H1 (cell line): ENCODE measurements at regions not wholly inside any gene's neighbourhood (a gene's known extent, or its start where the extent isn't known, plus 50 kb on each side); places are given as distances from the start of the nearest gene placed in this dataset.

Experiments used
- CTCF ChIA-PET: fragments of 300-600 bp; sonication (Branson Sonifier 250); formaldehyde crosslinking; loops from one replicate; lab custom pipeline; 2021; ENCODE audit not compliant: partially characterized antibody; lab: Charles Lee
- POLR2A ChIA-PET: fragments of 300-600 bp; sonication (Branson Sonifier 250); formaldehyde crosslinking; loops from one replicate; lab custom pipeline; 2021; ENCODE audit warnings: inconsistent platforms; ENCODE audit not compliant: partially characterized antibody; lab: Charles Lee
- DNase-seq, 2 experiments: peaks; one replicate each; pipeline versions ENCODE4 v3.0.0 to v3.0.0-alpha.2; 2010 to 2022; ENCODE audit warnings: low spot score in 2 of 2, low read depth in 1 of 2, mixed read lengths in 1 of 2
- FAIRE-seq: peaks from 2 replicates; lab custom pipeline; 2011; peaks lifted over from hg19 to GRCh38; lab: Jason Lieb, UNC
- H2AFZ ChIP-seq: 2 replicates; pipeline ENCODE4 v1.8.1; 2012; ENCODE audit warnings: low read length, inconsistent platforms
- H2AK5ac ChIP-seq: 2 replicates; pipeline ENCODE4 v1.6.1; 2013; ENCODE audit warnings: low read depth, low read length
- H2BK120ac ChIP-seq: replicated peaks from 2 replicates; pipeline ENCODE3; 2013; ENCODE audit warnings: low read depth, low read length, inconsistent platforms
- H2BK12ac ChIP-seq: 2 replicates; pipeline ENCODE4 v1.6.1; 2013; ENCODE audit warnings: low read depth, low read length
- H2BK15ac ChIP-seq: 2 replicates; pipeline ENCODE4 v1.6.1; 2013; ENCODE audit warnings: low read length
- H2BK20ac ChIP-seq: 2 replicates; pipeline ENCODE4 v1.6.1; 2013; ENCODE audit warnings: low read length
- H2BK5ac ChIP-seq: 2 replicates; pipeline ENCODE4 v1.6.1; 2013; ENCODE audit warnings: low read depth, low read length
- H3K14ac ChIP-seq: 2 replicates; pipeline ENCODE4 v1.6.1; 2013; ENCODE audit warnings: inconsistent platforms; ENCODE audit not compliant: insufficient read length
- H3K18ac ChIP-seq: 2 replicates; pipeline ENCODE4 v1.6.1; 2013; ENCODE audit warnings: low read length; ENCODE audit errors: extremely low read depth
- H3K23ac ChIP-seq: 2 replicates; pipeline ENCODE4 v1.6.1; 2013; ENCODE audit warnings: inconsistent platforms; ENCODE audit not compliant: insufficient read length
- H3K23me2 ChIP-seq: 2 replicates; pipeline ENCODE4 v1.6.1; 2013; ENCODE audit warnings: low read depth, low read length
- H3K27ac ChIP-seq: 2 replicates; pipeline ENCODE4 v1.6.1; 2011; ENCODE audit warnings: low read depth, low read length, inconsistent platforms
- H3K27me3 ChIP-seq, 4 experiments: replicated peaks in 1 of 4; 1 replicate in 1 of 4; 2 replicates in 3 of 4; pipeline versions ENCODE4 v1.6.1 to v1.8.1; 2011 to 2013; ENCODE audit warnings: low read length in 3 of 4, mild to moderate bottlenecking in 3 of 4, inconsistent platforms in 2 of 4, mixed read lengths in 2 of 4, moderate library complexity in 1 of 4; ENCODE audit not compliant: control insufficient read depth in 3 of 4, insufficient read depth in 3 of 4; ENCODE audit errors: extremely low read depth in 1 of 4
- H3K36me3 ChIP-seq, 4 experiments: 2 replicates each; pipeline versions ENCODE4 v1.6.1 to v1.8.1; 2011 to 2013; ENCODE audit warnings: mild to moderate bottlenecking in 4 of 4, low read length in 3 of 4, moderate library complexity in 2 of 4, control low read depth in 1 of 4, inconsistent platforms in 1 of 4; ENCODE audit not compliant: insufficient read depth in 4 of 4, control insufficient read depth in 2 of 4
- H3K4ac ChIP-seq: replicated peaks from 2 replicates; pipeline ENCODE3; 2013; ENCODE audit warnings: low read length, low read depth, mixed read lengths, inconsistent platforms; ENCODE audit not compliant: insufficient read length
- H3K4me1 ChIP-seq, 4 experiments: replicated peaks in 1 of 4; 1 replicate in 1 of 4; 2 replicates in 3 of 4; pipeline versions ENCODE4 v1.6.1 to v1.8.1; 2011 to 2013; ENCODE audit warnings: low read length in 3 of 4, inconsistent platforms in 2 of 4, mixed read lengths in 1 of 4; ENCODE audit not compliant: insufficient read depth in 4 of 4, control insufficient read depth in 3 of 4
- H3K4me2 ChIP-seq, 2 experiments: 2 replicates each; pipeline versions ENCODE4 v1.6.1 to v1.8.1; 2011 to 2013; ENCODE audit warnings: low read depth in 2 of 2, low read length in 2 of 2, control low read depth in 1 of 2, inconsistent platforms in 1 of 2, mild to moderate bottlenecking in 1 of 2; ENCODE audit not compliant: insufficient read depth in 1 of 2
- H3K4me3 ChIP-seq, 4 experiments: fragments of 200-600, 300-600 bp in 1 of 4; sonication (generic), shearing (Covaris generic), sonication (Bioruptor Twin) in 1 of 4; 2 replicates each; pipeline versions ENCODE4 v1.5.1 to v1.8.1; 2011 to 2016; ENCODE audit warnings: low read length in 4 of 4, low read depth in 3 of 4, control low read depth in 2 of 4, inconsistent platforms in 2 of 4, mild to moderate bottlenecking in 2 of 4, mixed read lengths in 1 of 4, moderate library complexity in 1 of 4; ENCODE audit not compliant: insufficient read depth in 2 of 4; ENCODE audit errors: extremely low read depth in 1 of 4
- H3K56ac ChIP-seq: replicated peaks from 2 replicates; pipeline ENCODE3; 2013; ENCODE audit warnings: low read depth, mild to moderate bottlenecking, mixed read lengths, low read length, inconsistent platforms; ENCODE audit not compliant: insufficient read length
- H3K79me1 ChIP-seq: 2 replicates; pipeline ENCODE4 v1.6.1; 2013; ENCODE audit warnings: low read depth, low read length, control low read depth
- H3K79me2 ChIP-seq, 2 experiments: 2 replicates each; pipeline versions ENCODE4 v1.6.1 to v1.8.1; 2012 to 2013; ENCODE audit warnings: low read length in 2 of 2, mild to moderate bottlenecking in 2 of 2, inconsistent platforms in 1 of 2; ENCODE audit not compliant: insufficient read depth in 2 of 2, control insufficient read depth in 1 of 2
- H3K9ac ChIP-seq, 4 experiments: replicated peaks in 1 of 4; 1 replicate in 1 of 4; 2 replicates in 3 of 4; pipeline versions ENCODE4 v1.6.1 to v1.8.1; 2011 to 2013; ENCODE audit warnings: low read depth in 3 of 4, low read length in 3 of 4, control low read depth in 2 of 4, mild to moderate bottlenecking in 2 of 4, moderate library complexity in 2 of 4, inconsistent platforms in 1 of 4; ENCODE audit errors: extremely low read depth in 1 of 4
- H3K9me3 ChIP-seq, 2 experiments: 2 replicates each; pipeline versions ENCODE4 v1.6.1 to v1.8.1; 2012 to 2013; ENCODE audit warnings: mild to moderate bottlenecking in 2 of 2, moderate library complexity in 2 of 2, control low read depth in 1 of 2, inconsistent platforms in 1 of 2, low read depth in 1 of 2, low read length in 1 of 2, mixed read lengths in 1 of 2; ENCODE audit not compliant: insufficient read depth in 2 of 2
- H4K20me1 ChIP-seq, 2 experiments: replicated peaks in 1 of 2; 2 replicates each; pipeline versions ENCODE3 to v1.8.1; 2011 to 2013; ENCODE audit warnings: inconsistent platforms in 2 of 2, low read length in 2 of 2, mild to moderate bottlenecking in 1 of 2; ENCODE audit not compliant: insufficient read depth in 2 of 2, control insufficient read depth in 1 of 2
- H4K5ac ChIP-seq: 2 replicates; pipeline ENCODE4 v1.6.1; 2013; ENCODE audit warnings: low read length, low read depth, mixed read lengths, inconsistent platforms; ENCODE audit not compliant: insufficient read length
- H4K8ac ChIP-seq: 2 replicates; pipeline ENCODE4 v1.8.0; 2013; ENCODE audit warnings: mild to moderate bottlenecking, moderate library complexity, low read length, inconsistent platforms; ENCODE audit not compliant: insufficient read depth; ENCODE audit errors: extremely low read depth
- H4K91ac ChIP-seq: replicated peaks from 2 replicates; pipeline ENCODE3; 2013; ENCODE audit warnings: low read length, mixed read lengths, inconsistent platforms; ENCODE audit not compliant: insufficient read length
- ASH2L ChIP-seq: fragments of 200-600, 300-600 bp; sonication (generic); IDR thresholded peaks from one replicate; pipeline ENCODE4 v1.7.1; 2017; ENCODE audit warnings: low read length
- CBX8 ChIP-seq: fragments of 300-800, 300-1000 bp; sonication (generic); IDR thresholded peaks from 2 replicates; pipeline ENCODE4 v1.7.1; 2016; ENCODE audit warnings: low read depth, low read length, borderline replicate concordance
- CREB1 ChIP-seq: IDR thresholded peaks from 2 replicates; pipeline ENCODE4 v1.6.1; 2012; ENCODE audit warnings: inconsistent platforms
- EZH2 ChIP-seq: fragments of 200-600 bp; sonication (generic); IDR thresholded peaks from 2 replicates; pipeline ENCODE4 v1.7.1; 2012; ENCODE audit warnings: low read depth, mild to moderate bottlenecking, moderate library complexity, low read length, inconsistent platforms; ENCODE audit not compliant: severe bottlenecking
- FOSL1 ChIP-seq: IDR thresholded peaks from 2 replicates; pipeline ENCODE4 v1.6.1; 2011; ENCODE audit warnings: mild to moderate bottlenecking, low read depth, low read length, moderate library complexity; ENCODE audit not compliant: insufficient read depth
- HDAC6 ChIP-seq: IDR thresholded peaks from one replicate; pipeline ENCODE4 v1.7.1; 2012; ENCODE audit warnings: low read depth, mild to moderate bottlenecking, inconsistent platforms, low read length, moderate library complexity
- KDM1A ChIP-seq: fragments of 200-600, 300-600 bp; sonication (generic); IDR thresholded peaks from 2 replicates; pipeline ENCODE4 v1.7.1; 2016; ENCODE audit warnings: mild to moderate bottlenecking, low read length, borderline replicate concordance
- KDM5A ChIP-seq: fragments of 200-600 bp; IDR thresholded peaks from 2 replicates; pipeline ENCODE4 v1.7.1; 2012; ENCODE audit warnings: mild to moderate bottlenecking, low read length, inconsistent platforms, mixed read lengths
- NANOG ChIP-seq: IDR thresholded peaks from 2 replicates; pipeline ENCODE4 v1.6.1; 2011; ENCODE audit warnings: low read length, low read depth, mild to moderate bottlenecking, inconsistent platforms; ENCODE audit not compliant: insufficient read depth, poor library complexity, severe bottlenecking
- POLR2A ChIP-seq, 2 experiments: IDR thresholded peaks; 1 replicate in 1 of 2; 2 replicates in 1 of 2; pipeline ENCODE4 v1.6.1; 2011; ENCODE audit warnings: low read depth in 2 of 2, low read length in 2 of 2, mild to moderate bottlenecking in 2 of 2; ENCODE audit errors: control extremely low read depth in 1 of 2
- POU5F1 ChIP-seq: IDR thresholded peaks from 2 replicates; pipeline ENCODE4 v1.6.1; 2011; ENCODE audit warnings: low read depth, mild to moderate bottlenecking, low read length, moderate library complexity
- RNF2 ChIP-seq: fragments of 200-900, 300-1000 bp; sonication (generic); IDR thresholded peaks from 2 replicates; pipeline ENCODE4 v1.7.1; 2016; ENCODE audit warnings: borderline replicate concordance, low read depth, mild to moderate bottlenecking, antibody characterized with exemption, low read length; ENCODE audit not compliant: poor library complexity, severe bottlenecking; ENCODE audit errors: missing control alignments
- SIN3A ChIP-seq, 2 experiments: IDR thresholded peaks in 1 of 2; conservative IDR thresholded peaks in 1 of 2; 2 replicates each; pipeline ENCODE4 v1.6.1; 2011 to 2012; ENCODE audit warnings: low read length in 2 of 2, improper control_type of control experiment in 1 of 2, low read depth in 1 of 2, mild to moderate bottlenecking in 1 of 2
- SIRT6 ChIP-seq: IDR thresholded peaks from one replicate; pipeline ENCODE4 v1.7.1; 2012; ENCODE audit warnings: low read length, inconsistent platforms
- SP1 ChIP-seq: IDR thresholded peaks from 2 replicates; pipeline ENCODE4 v1.6.1; 2011; ENCODE audit warnings: low read depth, low read length
- WGBS, 2 experiments: shearing (Covaris generic) in 1 of 2; methylation state at CpG; one replicate each; pipeline versions ENCODE4 v1.1.6 to v1.1.7; 2013 to 2015; ENCODE audit warnings: low lambda C conversion rate in 2 of 2, mixed read lengths in 2 of 2, inconsistent platforms in 1 of 2, low coverage in 1 of 2, missing lambda C conversion rate in 1 of 2; ENCODE audit not compliant: insufficient replicate concordance in 2 of 2, insufficient coverage in 1 of 2, insufficient read length in 1 of 2; ENCODE audit errors: extremely low coverage in 1 of 2, missing lambda C conversion rate in 1 of 2; 5-methylcytosine and 5-hydroxymethylcytosine counted together

DNA sequence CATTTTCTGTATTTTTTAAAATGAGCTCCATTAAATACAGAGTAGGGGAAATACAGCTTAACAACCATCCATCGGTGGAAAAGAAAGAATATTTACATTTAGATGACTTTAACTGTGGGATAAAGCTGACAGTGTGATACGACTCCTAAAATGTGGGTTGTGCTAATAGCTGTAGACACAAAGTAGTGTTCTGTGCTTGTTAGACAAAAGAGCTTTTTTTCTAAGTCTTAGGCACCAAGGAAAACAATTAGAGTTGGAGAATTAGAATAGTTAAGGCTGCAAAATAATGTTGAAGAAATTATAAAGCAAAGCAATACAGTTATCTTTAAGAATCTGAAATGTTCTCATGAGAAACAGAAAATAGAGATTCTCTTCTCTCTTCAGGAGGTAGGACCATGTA is 307.7 kb upstream of the KIRREL3 start:
- FAIRE-seq: no peak
- Histone ChIP-seq H4K5ac (no peak overlapping the region), H2BK5ac (no peak overlapping the region), H2AFZ (no peak overlapping the region), H3K27me3 (no peaks in the 10 kb centered on the region), H4K8ac (no peak overlapping the region), H4K20me1 (no peaks in the 10 kb centered on the region), H2BK20ac (no peak overlapping the region), H3K36me3 (no peaks in the 10 kb centered on the region), H3K18ac (no peak overlapping the region), H3K56ac (no peak overlapping the region), H4K91ac (no peak overlapping the region), H3K4me1 (no peaks in the 10 kb centered on the region), H2BK15ac (no peak overlapping the region), H3K9me3 (no peaks in the 10 kb centered on the region), H3K79me1 (no peaks in the 10 kb centered on the region), H3K9ac (no peak overlapping the region), H3K4me2 (no peak overlapping the region), H2BK12ac (no peak overlapping the region), H3K14ac (no peak overlapping the region), H2BK120ac (no peak overlapping the region), H3K79me2 (no peaks in the 10 kb centered on the region), H3K4me3 (no peak overlapping the region), H3K23me2 (no peaks in the 10 kb centered on the region), H3K23ac (no peak overlapping the region), H2AK5ac (no peak overlapping the region), H3K27ac (no peak overlapping the region), H3K4ac (no peak overlapping the region)
- CTCF ChIA-PET: no interaction called here
- TF ChIP-seq POLR2A (IDR thresholded peaks at IDR 0.05; ENCODE audit: control extremely low read depth in 1 of 2, low read depth in 2 of 2, low read length in 2 of 2) (no peak), SIRT6 (no peak), FOSL1 (no peak), ASH2L (no peak), SIN3A (conservative IDR thresholded peaks at IDR 0.05 in 1 of 2, IDR thresholded peaks at IDR 0.05 in 1 of 2; ENCODE audit: low read depth in 1 of 2, low read length in 2 of 2) (no peak), EZH2 (no peak), CREB1 (no peak), RNF2 (no peak), CBX8 (no peak), SP1 (no peak), NANOG (no peak), KDM1A (no peak), POU5F1 (no peak), KDM5A (no peak), HDAC6 (no peak)
- no peak for DNase-seq
- WGBS, 2 experiments: 89% methylated on average over 2 of the region's 2 CpGs; no CpG with 5 or more reads in 1 of the 2 experiments
- POLR2A ChIA-PET: no interaction called here
